ES-I3 (cell line): ENCODE measurements at regions not wholly inside any gene's neighbourhood (a gene's known extent, or its start where the extent isn't known, plus 50 kb on each side); places are given as distances from the start of the nearest gene placed in this dataset.

ENCODE experiments used
- H3K36me3 ChIP-seq: 2 replicates; pipeline ENCODE4 v1.6.1; 2013; ENCODE audit warnings: mild to moderate bottlenecking, low read length, control low read depth, moderate library complexity; ENCODE audit not compliant: insufficient read depth
- H3K4me1 ChIP-seq: 2 replicates; pipeline ENCODE4 v1.6.1; 2013; ENCODE audit warnings: mild to moderate bottlenecking, control low read depth, low read length; ENCODE audit not compliant: insufficient read depth
- H3K9ac ChIP-seq: 2 replicates; pipeline ENCODE4 v1.6.1; 2013; ENCODE audit warnings: low read depth, mild to moderate bottlenecking, low read length, moderate library complexity
- H3K9me3 ChIP-seq: 2 replicates; pipeline ENCODE4 v1.6.1; 2013; ENCODE audit warnings: mild to moderate bottlenecking, low read length, moderate library complexity; ENCODE audit not compliant: control insufficient read depth, insufficient read depth

DNA sequence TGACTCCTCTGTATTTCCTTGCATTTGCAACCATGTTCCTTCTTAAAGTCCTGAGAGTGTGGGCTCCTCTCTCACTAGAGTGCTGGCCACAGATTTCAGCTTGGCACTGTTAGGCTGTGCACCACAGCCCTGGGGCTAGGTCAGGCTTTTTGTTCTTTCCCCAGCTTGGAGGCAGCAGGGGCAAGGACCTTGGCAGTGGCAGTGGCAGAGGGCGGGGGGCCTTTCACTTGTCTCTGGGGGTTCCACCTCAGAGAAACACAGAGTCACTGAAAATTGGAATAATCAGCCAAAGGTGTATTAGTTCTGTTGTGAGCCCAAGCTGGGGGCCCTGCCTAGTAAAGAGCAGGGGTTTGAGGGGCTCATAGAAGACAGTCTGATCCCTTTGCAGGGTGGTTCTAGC lies 142.8 kb upstream of the CT83 start:
- no peaks in the 10 kb centered on the region for H3K9me3 ChIP-seq
- no peaks in the 10 kb centered on the region for H3K4me1 ChIP-seq
- no peak overlapping the region for H3K9ac ChIP-seq
- no peaks in the 10 kb centered on the region for H3K36me3 ChIP-seq

DNA sequence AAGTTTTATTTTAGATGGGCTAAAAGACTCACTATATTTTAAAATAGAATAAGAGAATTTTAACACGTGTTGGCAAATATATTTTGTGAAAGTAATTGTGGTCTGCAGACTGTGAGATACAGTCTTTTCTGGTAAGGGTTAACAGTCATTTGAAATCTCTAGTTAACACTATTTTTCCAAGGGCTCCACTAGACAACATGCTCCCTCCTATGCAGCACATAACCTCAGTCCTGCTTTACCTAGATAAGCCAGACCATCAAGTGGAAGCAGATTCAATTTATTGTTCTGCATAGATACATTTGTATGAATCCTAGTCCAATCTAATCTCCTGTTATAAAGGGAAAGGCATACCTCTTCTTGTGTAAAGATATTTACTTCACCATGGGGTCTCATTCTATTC lies 133.2 kb upstream of the CT83 start:
- H3K4me1 ChIP-seq: no peaks in the 10 kb centered on the region
- H3K9ac ChIP-seq: no peak overlapping the region
- no peaks in the 10 kb centered on the region for H3K9me3 ChIP-seq
- H3K36me3 ChIP-seq: no peaks in the 10 kb centered on the region
